NCI-H2029 treated with DMSO at 0.1 percent for 48 hours (cell line): ENCODE measurements at regions not wholly inside any gene's neighbourhood (a gene's known extent, or its start where the extent isn't known, plus 50 kb on each side); places are given as distances from the start of the nearest gene placed in this dataset.
"Not testable (repeated sequence)": the region's sequence is repeated elsewhere in the genome, so short reads cannot be mapped to it uniquely, and the experiment has no call there.

Experiments used
- DNase-seq: peaks from one replicate; lab custom pipeline; 2025; lab: John Stamatoyannopoulos, UW

DNA sequence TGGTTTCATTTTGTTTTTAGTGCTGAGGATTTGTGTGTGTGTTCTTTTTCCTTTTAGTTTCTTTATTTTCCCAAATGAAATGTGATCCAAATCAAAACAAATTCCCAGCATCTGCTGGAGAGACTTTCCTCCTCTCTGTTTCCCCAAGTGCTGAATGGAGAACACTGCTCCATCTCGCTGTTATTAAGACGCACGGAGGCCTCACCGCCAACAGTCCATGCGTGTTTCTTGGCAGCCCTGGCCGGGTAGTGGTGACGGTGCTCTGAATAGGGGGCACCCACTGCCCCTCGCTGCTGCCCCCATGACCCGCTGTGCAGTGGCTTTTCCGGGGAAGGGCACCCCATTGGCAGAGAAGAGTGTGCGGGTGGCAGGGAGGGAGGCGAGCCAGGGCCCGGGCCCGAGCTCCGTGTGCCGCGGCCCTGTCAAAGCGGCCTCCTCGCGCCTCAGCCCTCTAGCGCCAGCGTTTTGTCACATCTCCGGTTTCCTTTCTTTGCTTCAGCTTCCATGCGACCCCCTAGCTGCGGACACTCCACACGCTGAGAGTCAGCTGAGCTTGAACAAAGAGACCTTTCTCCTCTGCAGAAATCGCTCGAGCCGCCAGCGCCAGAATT lies 473.7 kb upstream of the SALL3 start:
- no peak for DNase-seq

DNA sequence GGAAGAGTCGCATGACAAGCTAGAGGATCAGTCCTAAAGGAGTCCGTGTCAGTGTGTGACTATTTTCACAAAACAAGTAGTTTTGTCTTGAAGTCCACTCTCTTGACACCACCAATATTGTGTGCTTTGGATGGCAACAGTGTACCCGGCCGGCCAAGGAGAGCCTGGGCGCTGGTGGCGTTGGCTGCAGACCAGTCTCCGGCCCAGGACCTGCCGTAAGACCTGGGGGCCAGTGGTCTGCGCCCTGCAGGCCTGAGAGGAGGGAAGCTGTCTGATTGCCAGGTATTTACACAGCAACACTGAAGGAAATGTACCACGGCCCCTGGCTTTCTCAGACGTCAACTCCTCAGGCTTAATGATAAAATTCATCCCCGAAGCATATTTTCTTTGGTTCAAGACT lies 472.4 kb upstream of the SALL3 start:
- DNase-seq: no peak

DNA sequence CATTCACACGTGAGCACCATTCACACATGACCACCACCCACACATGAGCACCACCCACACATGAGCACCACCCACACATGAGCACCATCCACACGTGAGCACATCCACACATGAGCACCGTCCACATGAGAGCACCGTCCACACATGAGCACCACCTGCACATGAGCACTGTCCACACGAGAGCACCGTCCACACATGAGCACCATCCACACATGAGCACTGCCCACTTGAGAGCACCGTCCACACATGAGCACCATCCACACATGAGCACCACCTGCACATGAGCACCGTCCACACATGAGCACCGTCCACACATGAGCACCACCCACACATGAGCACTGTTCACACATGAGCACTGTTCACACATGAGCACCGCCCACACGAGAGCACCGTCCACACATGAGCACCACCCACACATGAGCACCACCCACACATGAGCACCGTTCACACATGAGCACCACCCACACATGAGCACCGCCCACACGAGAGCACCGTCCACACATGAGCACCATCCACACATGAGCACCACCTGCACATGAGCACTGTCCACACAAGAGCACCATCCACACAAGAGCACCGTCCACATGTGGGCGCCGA lies 471.3 kb upstream of the SALL3 start:
- not testable (repeated sequence) for DNase-seq

GRCh38 chr18:78510091-78510490 lies 469.5 kb upstream of the SALL3 start:
- DNase-seq: no peak

GRCh38 chr18:78510636-78511035 lies 469.0 kb upstream of the SALL3 start:
- DNase-seq: no peak

GRCh38 chr18:78511666-78512601 lies 467.7 kb upstream of the SALL3 start:
- DNase-seq: no peak

- no peak for DNase-seq
These were observed 464.5 kb upstream of the SALL3 start for GRCh38 chr18:78514910-78515670.

- no peak for DNase-seq
These were observed 462.3 kb upstream of the SALL3 start for GRCh38 chr18:78517328-78517727.

DNA sequence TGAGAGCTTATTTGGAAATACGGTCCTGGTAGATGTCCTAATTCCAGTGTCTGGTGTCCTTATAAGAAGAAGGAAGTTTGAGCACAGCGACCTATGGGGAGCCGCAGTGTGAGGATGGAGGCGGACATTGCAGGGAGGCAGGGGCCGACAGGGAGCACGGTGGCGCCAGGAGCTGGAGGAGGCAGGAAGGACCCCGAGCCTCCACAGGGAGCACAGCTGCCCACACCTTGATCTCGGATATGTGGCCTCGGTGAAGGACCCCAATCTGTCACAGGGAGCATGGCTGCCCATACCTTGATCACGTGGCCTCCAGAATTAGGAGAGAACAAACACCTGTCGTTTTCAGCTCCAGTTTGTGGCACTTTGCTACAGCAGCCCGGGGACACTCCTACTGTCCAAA lies 461.6 kb upstream of the SALL3 start:
- no peak for DNase-seq

DNA sequence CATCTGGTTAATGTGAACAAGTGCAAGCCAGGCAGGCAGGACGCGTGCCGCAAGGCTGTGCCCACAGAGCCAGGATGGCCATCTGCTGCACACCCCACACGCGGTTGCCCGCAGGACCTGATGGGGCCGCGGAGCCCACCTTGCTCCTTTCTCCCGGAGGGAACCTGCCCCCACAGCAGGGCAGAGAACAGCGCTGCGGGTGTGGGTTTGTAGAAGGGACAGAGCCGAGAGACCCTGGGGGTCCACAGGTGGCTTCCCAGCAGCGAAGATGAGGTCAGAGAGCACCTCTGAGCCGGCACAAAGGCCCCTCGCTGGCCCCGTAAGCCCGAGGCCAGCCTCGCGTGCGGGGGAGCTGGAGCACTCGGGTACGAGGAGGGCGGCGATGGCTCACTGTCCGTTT lies 460.8 kb upstream of the SALL3 start:
- DNase-seq: no peak

GRCh38 chr18:78519394-78520062 lies 460.1 kb upstream of the SALL3 start:
- DNase-seq: no peak

- DNase-seq: no peak
These were observed 458.5 kb upstream of the SALL3 start for GRCh38 chr18:78521136-78521535.

DNA sequence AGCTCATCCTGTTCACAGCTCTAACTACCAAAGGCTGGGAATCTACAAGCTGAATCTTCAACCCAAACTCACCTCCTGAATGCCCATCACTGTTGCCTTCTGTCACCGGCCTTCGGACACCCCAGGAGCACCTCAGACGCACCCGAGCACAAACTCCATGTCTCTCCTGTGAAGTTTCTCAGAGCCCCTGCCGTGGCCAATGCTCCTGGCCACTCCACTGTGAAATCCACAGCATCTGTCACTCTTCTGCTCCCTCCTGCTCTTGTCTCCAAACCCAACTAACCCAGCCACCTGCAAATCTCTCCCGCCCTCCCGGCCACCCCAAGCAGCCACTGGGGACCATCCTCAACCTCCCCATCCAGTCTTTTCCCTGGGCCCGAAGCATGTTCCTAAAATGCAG lies 457.9 kb upstream of the SALL3 start:
- no peak for DNase-seq

GRCh38 chr18:78522507-78522906 lies 457.1 kb upstream of the SALL3 start:
- no peak for DNase-seq

- no peak for DNase-seq
These were observed 455.8 kb upstream of the SALL3 start for GRCh38 chr18:78523850-78524249.

- DNase-seq: no peak
These were observed 454.1 kb upstream of the SALL3 start for GRCh38 chr18:78525366-78526111.

GRCh38 chr18:78526275-78526674 lies 453.3 kb upstream of the SALL3 start:
- DNase-seq: no peak

DNA sequence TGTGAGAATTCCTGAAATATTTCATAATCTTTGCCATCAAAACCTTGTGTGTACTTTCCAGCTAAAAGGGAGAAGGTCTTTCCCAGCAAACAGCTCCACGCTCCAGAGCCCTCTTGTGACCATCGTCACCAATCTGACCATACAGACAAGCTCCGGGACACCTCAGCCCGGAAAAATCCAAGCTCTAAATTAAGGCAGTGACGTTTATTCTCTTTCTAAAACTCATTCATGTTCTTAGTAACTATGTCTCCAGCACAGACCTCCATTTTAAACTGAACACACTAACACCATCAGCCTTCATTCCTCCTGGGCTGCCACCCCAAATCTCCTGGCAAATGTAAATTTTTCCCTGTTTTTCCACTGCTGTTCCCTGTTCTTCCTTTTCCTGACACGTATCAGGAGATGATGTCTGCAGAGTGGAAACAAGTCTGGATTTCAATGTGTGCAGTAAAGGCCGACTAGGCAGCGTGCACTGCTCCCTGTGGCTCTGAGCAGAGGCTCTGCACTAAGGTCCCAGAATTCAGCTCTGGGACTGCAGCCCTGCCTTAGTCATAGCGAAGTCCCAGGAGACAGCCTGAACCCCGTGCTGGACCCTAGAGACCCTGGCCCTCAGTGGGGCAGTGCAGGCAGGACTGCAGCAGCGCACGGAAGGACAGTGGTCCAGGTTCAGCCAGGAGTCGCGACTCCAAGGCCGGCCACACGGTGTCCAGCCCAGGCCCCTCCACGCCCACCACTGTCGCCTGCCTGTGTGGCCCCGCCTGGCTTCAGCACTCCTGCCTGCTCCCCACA lies 452.5 kb upstream of the SALL3 start:
- no peak for DNase-seq

GRCh38 chr18:78527984-78528383 lies 451.6 kb upstream of the SALL3 start:
- DNase-seq: no peak
